OCI-LY7 (cell line): ENCODE measurements at regions not wholly inside any gene's neighbourhood (a gene's known extent, or its start where the extent isn't known, plus 50 kb on each side); places are given as distances from the start of the nearest gene placed in this dataset.
A peak's percentile ranks its signal among the peaks of the same experiment; 100 is the strongest.

Source experiments
- CTCF ChIP-seq: fragments of 200-600 bp; sonication (generic); conservative IDR thresholded peaks from 2 replicates; pipeline ENCODE4 v1.5.1; 2014; ENCODE audit warnings: mild to moderate bottlenecking, antibody characterized with exemption, low read length, moderate library complexity, mixed read lengths
- EZH2phosphoT487 ChIP-seq: fragments of 200-600 bp; sonication (generic); IDR thresholded peaks from 2 replicates; pipeline ENCODE4 v1.6.1; 2018; ENCODE audit warnings: low read depth, borderline replicate concordance, mild to moderate bottlenecking, mixed run types, antibody characterized with exemption, low read length, moderate library complexity, mixed read lengths

- TF ChIP-seq CTCF (peak; percentile 60), EZH2phosphoT487 (no peak)
Observed at GRCh38 chr22:27617214-27617881, 184.2 kb downstream of the MN1 start.
